ENCODE measurements at regions not wholly inside any gene's neighbourhood (a gene's known extent, or its start where the extent isn't known, plus 50 kb on each side); places are given as distances from the start of the nearest gene placed in this dataset.

DNA sequence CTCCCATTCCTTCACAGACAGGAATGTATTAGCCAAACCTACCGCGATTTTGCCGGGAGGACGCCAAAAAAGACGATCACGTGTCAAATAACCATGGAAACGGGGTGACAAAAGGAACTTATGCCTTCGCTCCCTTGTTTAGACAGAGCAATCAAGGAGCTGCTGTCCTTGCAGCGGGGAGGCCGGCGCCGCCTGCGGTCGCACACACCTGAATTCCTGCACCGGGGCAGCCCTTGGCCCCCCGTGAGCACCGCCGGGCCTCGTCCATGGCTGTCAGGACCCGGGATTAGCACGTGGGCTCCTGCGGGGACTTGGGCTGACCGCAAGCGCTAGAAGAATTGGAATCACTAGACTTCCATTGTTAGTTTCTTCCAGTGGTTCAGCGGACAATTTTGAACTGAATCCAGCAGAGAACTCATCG lies 193.1 kb downstream of the SHQ1 start:
- TF ChIP-seq, protein P1, sequence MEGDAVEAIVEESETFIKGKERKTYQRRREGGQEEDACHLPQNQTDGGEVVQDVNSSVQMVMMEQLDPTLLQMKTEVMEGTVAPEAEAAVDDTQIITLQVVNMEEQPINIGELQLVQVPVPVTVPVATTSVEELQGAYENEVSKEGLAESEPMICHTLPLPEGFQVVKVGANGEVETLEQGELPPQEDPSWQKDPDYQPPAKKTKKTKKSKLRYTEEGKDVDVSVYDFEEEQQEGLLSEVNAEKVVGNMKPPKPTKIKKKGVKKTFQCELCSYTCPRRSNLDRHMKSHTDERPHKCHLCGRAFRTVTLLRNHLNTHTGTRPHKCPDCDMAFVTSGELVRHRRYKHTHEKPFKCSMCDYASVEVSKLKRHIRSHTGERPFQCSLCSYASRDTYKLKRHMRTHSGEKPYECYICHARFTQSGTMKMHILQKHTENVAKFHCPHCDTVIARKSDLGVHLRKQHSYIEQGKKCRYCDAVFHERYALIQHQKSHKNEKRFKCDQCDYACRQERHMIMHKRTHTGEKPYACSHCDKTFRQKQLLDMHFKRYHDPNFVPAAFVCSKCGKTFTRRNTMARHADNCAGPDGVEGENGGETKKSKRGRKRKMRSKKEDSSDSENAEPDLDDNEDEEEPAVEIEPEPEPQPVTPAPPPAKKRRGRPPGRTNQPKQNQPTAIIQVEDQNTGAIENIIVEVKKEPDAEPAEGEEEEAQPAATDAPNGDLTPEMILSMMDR (IDR thresholded peaks at IDR 0.05), result no peak
- TF ChIP-seq POLR2AphosphoS5 (IDR thresholded peaks at IDR 0.05) (no peak), POLR2A (IDR thresholded peaks at IDR 0.05; ENCODE audit: low read depth) (no peak)

Data from esophagus muscularis mucosa (tissue), 3 donors.